HG02852 (cell line): ENCODE measurements at regions not wholly inside any gene's neighbourhood (a gene's known extent, or its start where the extent isn't known, plus 50 kb on each side); places are given as distances from the start of the nearest gene placed in this dataset.
A peak's percentile ranks its signal among the peaks of the same experiment; 100 is the strongest.

Source experiments
- ATAC-seq: cut with Tn5 transposase; IDR thresholded peaks from one replicate; pipeline ENCODE4 v1.9.1; 2021; ENCODE audit warnings: mild to moderate bottlenecking, moderate library complexity; ENCODE audit not compliant: unreplicated experiment

DNA sequence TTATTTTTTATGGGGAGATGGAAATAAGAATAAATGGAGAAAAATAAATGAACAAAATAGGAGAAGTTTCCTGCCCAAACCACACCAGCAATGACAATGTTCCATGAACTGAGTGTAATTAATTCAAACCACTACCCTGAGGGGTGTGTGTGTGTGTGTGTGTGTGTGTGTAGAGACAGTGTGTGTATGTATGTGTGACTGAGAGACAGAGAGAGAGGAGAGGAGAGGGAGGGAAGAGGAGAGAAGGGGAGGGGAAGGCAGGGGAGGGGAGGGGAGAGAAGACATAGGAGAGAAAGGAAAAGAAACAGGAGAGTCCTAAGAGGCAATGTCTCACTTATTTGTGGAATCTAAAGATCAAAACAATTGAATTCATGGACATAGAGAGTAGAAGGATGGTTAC, 65.0 kb upstream of the POU2AF1 start:
- no peak for ATAC-seq

DNA sequence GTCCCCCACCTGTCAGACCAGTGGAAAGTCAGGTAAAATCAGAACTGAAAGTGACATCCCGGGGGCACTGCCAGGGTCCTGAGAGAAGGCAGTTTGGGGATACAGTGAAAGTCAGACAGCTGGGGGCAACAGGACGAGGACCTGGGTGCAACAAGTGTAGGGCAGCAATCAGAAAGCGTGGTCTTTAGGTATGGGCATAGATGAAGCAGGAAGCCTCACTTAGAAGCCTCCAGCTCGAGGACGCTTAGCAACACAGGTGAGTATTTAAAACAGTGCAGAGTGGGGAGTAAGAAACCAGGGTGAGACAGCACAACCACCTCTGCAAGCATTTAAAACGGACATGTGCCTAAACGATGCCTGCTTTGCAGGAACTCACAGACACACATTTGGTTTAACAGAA, 64.6 kb upstream of the POU2AF1 start:
- ATAC-seq, result no peak

GRCh38 chr11:111443032-111443431, 64.0 kb upstream of the POU2AF1 start:
- no peak for ATAC-seq

GRCh38 chr11:111441443-111441842, 62.4 kb upstream of the POU2AF1 start:
- no peak for ATAC-seq

DNA sequence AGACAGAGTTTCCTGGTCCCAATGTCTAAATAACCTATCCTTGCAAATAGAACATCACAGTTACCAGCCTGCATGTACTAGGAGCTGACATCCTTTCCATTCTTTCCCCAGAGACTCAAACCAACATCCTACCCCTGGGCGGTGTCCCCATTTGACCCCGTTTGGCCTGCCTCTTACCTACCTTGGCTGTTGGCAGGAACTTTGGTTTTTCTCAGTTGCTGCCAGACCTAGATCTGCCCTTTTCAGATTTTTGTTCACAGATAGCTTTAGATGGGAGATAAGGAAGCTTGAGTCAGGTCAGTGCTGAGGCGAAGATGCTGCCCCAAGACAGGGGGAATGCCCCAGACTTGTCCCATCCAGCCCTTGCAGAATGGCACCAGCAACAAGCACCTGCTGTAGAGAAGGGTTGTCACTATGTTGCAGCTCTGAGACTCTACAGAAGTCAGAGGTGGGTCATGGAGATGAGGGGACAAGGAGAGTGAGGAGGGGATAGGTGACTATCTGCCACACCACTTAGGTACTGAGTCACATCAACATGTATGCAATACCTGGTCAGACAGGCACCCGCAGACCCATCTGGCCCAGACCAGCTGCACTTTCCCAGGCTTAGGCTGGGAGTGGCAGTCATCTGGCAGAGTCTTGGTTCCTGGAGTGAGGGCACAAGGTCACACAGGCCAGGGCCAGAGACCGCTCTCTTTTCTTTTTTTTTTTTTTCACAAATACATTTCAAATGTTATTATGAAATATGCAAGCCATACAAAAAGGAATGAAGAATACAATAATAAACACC, 61.5 kb upstream of the POU2AF1 start:
- no peak for ATAC-seq

DNA sequence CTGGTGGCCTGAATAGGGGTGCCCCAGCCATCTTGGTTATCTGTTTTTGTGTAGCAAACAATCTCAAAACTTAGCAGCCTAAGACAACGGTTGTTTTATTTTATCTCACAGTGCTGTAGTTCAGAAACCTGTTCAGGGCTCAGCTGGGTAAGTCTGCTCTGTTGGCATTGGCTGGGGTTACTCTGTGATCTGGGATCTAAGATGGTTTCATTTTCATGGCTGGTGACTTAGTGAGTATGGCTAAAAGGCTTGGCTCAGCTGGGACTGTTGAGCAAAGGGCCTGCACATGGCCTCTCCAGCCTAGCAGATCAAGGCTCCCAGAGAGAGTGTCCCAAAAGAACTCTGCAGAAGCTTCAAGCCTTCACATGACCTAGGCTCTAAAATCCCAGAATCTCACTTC, 60.8 kb upstream of the POU2AF1 start:
- ATAC-seq, result no peak

DNA sequence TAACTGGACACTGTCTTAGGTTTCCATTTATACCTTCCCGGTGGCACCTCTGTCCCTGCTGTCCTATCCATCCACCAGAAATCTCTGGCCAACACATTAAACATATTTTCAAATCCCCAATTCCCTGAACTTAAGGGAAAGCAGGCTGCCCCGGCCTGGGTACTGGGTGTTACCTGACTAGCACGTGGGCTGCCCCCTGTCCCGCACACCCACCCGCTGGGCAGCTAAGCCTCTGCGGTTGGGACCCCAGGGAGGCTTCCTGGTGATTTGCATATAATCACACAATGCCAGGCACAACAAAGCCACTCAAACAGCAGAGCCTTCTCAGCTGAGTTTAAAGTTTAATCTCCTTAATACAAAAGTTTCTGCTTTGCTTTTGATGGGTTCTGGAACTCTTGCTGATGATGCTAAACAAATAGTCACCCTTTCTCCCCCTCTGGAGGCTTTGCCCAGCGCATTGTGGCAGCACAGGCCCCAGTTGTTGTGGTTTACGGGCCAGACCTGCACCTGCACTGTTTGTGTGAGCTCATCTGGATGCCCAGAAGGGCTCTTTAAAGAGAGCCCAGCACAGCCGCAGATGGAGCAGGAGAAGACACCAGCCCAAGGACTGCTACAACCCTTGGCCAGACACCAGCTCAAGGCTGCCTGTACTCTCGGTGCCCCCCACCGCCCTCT, 59.9 kb upstream of the POU2AF1 start:
- no peak for ATAC-seq

GRCh38 chr11:111438168-111438567, 59.1 kb upstream of the POU2AF1 start:
- no peak for ATAC-seq

DNA sequence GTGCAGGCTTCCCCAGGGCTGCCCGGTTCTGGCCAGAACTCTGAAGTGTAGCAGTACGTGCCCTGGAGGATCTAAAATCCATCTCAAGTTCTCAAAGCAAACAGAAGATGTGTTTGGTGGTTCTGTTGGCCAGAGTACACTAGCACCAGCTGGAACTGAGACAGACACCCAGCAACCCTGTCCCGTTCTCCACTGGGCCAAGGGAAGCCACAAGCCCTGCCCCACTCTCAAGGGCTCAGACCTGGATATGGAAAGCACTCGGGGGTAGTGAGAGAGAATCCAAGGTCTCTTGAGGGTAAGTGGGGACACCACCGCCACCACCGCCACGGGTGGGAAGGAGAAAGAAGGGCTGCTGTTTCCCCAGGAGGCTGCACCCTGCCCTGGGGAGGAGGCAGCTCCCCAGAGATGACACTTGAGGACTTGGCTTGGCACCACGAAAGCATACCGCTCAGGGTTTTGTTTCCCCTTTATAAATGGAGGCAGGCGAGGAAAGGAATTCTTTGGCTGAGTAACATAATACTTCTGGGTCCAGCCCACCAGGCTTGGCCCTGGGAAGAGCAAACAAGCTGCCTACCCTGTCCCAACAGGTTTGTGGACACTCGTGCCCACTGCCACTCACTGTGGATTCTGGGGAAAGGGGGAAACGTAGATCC, 56.1 kb upstream of the POU2AF1 start:
- no peak for ATAC-seq

DNA sequence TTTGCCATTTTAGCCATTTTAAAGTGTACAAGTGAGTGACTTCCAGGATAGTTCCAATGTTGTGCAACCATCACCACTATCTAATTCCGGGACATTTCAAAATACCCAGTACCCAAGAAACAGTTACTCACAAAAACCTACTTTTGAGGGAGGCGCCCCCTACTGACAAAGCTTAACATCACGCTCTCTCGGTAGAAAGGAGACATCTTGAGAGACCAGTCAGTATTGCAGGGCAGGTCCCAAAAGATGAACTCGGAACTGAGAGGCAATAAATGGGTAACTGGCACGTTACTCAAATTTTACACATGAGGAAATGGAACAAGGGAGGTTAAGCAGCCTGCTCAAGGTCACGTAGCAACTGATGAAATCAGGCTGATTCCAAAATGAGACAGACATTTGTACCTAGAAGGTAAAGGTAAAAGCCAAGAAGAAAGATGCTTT, 50.0 kb upstream of the POU2AF1 start:
- peak; percentile 67 for ATAC-seq
